Endothelial cell of umbilical vein (primary cell): ENCODE measurements at regions not wholly inside any gene's neighbourhood (a gene's known extent, or its start where the extent isn't known, plus 50 kb on each side); places are given as distances from the start of the nearest gene placed in this dataset.

Experiments
- BruUV-seq: library from RNA; stranded (reverse); fragments of 400-500 nt; replicated peaks from 2 replicates; lab custom pipeline; 2021; lab: Mats Ljungman, UMichigan
- CTCF ChIA-PET: fragments of 300-600, 350-600 bp; sonication (Branson Sonifier 250); formaldehyde crosslinking; loops from one replicate; lab custom pipeline; 2021; ENCODE audit warnings: antibody characterized with exemption, inconsistent platforms; lab: Charles Lee
- POLR2A ChIA-PET: fragments of 300-600, 350-600 bp; sonication (Branson Sonifier 250); formaldehyde crosslinking; loops from one replicate; lab custom pipeline; 2021; ENCODE audit warnings: antibody characterized with exemption, inconsistent platforms; lab: Charles Lee
- DNase-seq: peaks from one replicate; pipeline ENCODE4 v3.0.0-alpha.2; 2011; ENCODE audit warnings: low read depth, low spot score
- FAIRE-seq: peaks from 2 replicates; lab custom pipeline; 2011; peaks lifted over from hg19 to GRCh38; lab: Jason Lieb, UNC
- H2AFZ ChIP-seq: 2 replicates; pipeline ENCODE4 v1.6.0; 2012; ENCODE audit warnings: low read depth, low read length, control low read depth, inconsistent platforms
- H3K27ac ChIP-seq: 2 replicates; pipeline ENCODE4 v1.5.1; 2011; ENCODE audit warnings: low read depth, mild to moderate bottlenecking, control low read depth, low read length, moderate library complexity; ENCODE audit not compliant: insufficient read depth
- H3K27me3 ChIP-seq, 2 experiments: 2 replicates each; pipeline versions ENCODE4 v1.6.0 to v1.6.1; 2011; ENCODE audit warnings: low read length in 2 of 2, mixed read lengths in 1 of 2; ENCODE audit not compliant: control insufficient read depth in 2 of 2, insufficient read depth in 2 of 2
- H3K36me3 ChIP-seq, 2 experiments: 2 replicates in 1 of 2; 3 replicates in 1 of 2; pipeline ENCODE4 v1.5.1; 2011; ENCODE audit warnings: low read length in 2 of 2, mild to moderate bottlenecking in 1 of 2, moderate library complexity in 1 of 2; ENCODE audit not compliant: control insufficient read depth in 2 of 2, insufficient read depth in 2 of 2; ENCODE audit errors: extremely low read depth in 1 of 2
- H3K4me1 ChIP-seq: 3 replicates; pipeline ENCODE4 v1.5.1; 2011; ENCODE audit warnings: mild to moderate bottlenecking, low read length; ENCODE audit not compliant: control insufficient read depth, insufficient read depth; ENCODE audit errors: extremely low read depth
- H3K4me2 ChIP-seq: 2 replicates; pipeline ENCODE4 v1.6.1; 2011; ENCODE audit warnings: low read length, control low read depth, mixed read lengths; ENCODE audit not compliant: insufficient read depth
- H3K4me3 ChIP-seq, 3 experiments: fragments of 200-600 bp in 1 of 3; sonication (generic), shearing (Covaris generic) in 1 of 3; replicated peaks in 1 of 3; 2 replicates each; pipeline ENCODE4 v1.5.1; 2011 to 2016; ENCODE audit warnings: control low read depth in 3 of 3, low read length in 3 of 3, mild to moderate bottlenecking in 2 of 3, inconsistent platforms in 1 of 3, low read depth in 1 of 3, moderate library complexity in 1 of 3; ENCODE audit not compliant: insufficient read depth in 1 of 3
- H3K79me2 ChIP-seq: 2 replicates; pipeline ENCODE4 v1.6.0; 2012; ENCODE audit warnings: low read length, inconsistent platforms; ENCODE audit not compliant: control insufficient read depth, insufficient read depth
- H3K9ac ChIP-seq: replicated peaks from 2 replicates; pipeline ENCODE3; 2011; ENCODE audit warnings: low read length, control low read depth; ENCODE audit not compliant: insufficient read depth; ENCODE audit errors: extremely low read depth
- H3K9me1 ChIP-seq: replicated peaks from 3 replicates; pipeline ENCODE4 v1.6.0; 2011; ENCODE audit warnings: mild to moderate bottlenecking, low read length; ENCODE audit not compliant: control insufficient read depth, insufficient read depth; ENCODE audit errors: extremely low read depth
- H3K9me3 ChIP-seq: replicated peaks from 2 replicates; pipeline ENCODE4 v1.5.1; 2012; ENCODE audit warnings: low read length, inconsistent platforms; ENCODE audit not compliant: control insufficient read depth, insufficient read depth
- H4K20me1 ChIP-seq: replicated peaks from 2 replicates; pipeline ENCODE3; 2011; ENCODE audit warnings: mild to moderate bottlenecking, low read length; ENCODE audit not compliant: control insufficient read depth, insufficient read depth; ENCODE audit errors: extremely low read depth
- CTCF ChIP-seq, 2 donors: IDR thresholded peaks; 1 replicate in 1 of 2; 2 replicates in 1 of 2; pipeline ENCODE4 v1.5.1; 2011; ENCODE audit warnings: low read length in 2 of 2, mild to moderate bottlenecking in 2 of 2, moderate library complexity in 2 of 2, control low read depth in 1 of 2, inconsistent platforms in 1 of 2, low read depth in 1 of 2; ENCODE audit not compliant: insufficient read depth in 1 of 2; ENCODE audit errors: extremely low read depth in 1 of 2
- EZH2 ChIP-seq: IDR thresholded peaks from 2 replicates; pipeline ENCODE4 v1.6.1; 2012; ENCODE audit warnings: borderline replicate concordance, low read depth, mild to moderate bottlenecking, moderate library complexity, low read length, inconsistent platforms; ENCODE audit not compliant: severe bottlenecking
- FOS ChIP-seq: IDR thresholded peaks from 2 replicates; pipeline ENCODE4 v1.6.1; 2011; ENCODE audit warnings: mild to moderate bottlenecking, low read length, moderate library complexity, borderline replicate concordance; ENCODE audit not compliant: insufficient read depth
- GATA2 ChIP-seq: IDR thresholded peaks from 2 replicates; pipeline ENCODE4 v1.7.0; 2011; ENCODE audit warnings: low read depth, mild to moderate bottlenecking, moderate library complexity, mixed read lengths, low read length; ENCODE audit not compliant: insufficient read length, insufficient read depth
- JUN ChIP-seq: IDR thresholded peaks from 2 replicates; pipeline ENCODE4 v1.6.1; 2011; ENCODE audit warnings: borderline replicate concordance, low read depth; ENCODE audit not compliant: insufficient read length, insufficient read depth
- MYC ChIP-seq: IDR thresholded peaks from one replicate; pipeline ENCODE4 v1.6.1; 2011; ENCODE audit warnings: mild to moderate bottlenecking, low read depth, low read length
- POLR2A ChIP-seq: IDR thresholded peaks from 2 replicates; pipeline ENCODE4 v1.6.1; 2012; ENCODE audit warnings: low read depth, mild to moderate bottlenecking, control low read depth, low read length
- POLR2AphosphoS5 ChIP-seq: IDR thresholded peaks from 2 replicates; pipeline ENCODE4 v1.6.1; 2012; ENCODE audit warnings: low read depth, mild to moderate bottlenecking, control low read depth, low read length, moderate library complexity; ENCODE audit not compliant: insufficient read depth
- dilution Hi-C: fragments of 300-500 bp; cut with MboI; formaldehyde crosslinking; loops from one replicate; pipeline ENCODE4 v1.15.0; 2019; ENCODE audit warnings: low sequenced_read_pairs; ENCODE audit not compliant: extremely low pct_ligation_motif_present
- intact Hi-C: fragments of 100-400 bp; cut with micrococcal nuclease; formaldehyde crosslinking; loops from one replicate; pipeline ENCODE4 v1.10.0; 2022
- TF ChIP-seq, protein P1 (sequence below): IDR thresholded peaks from 2 replicates; pipeline ENCODE4 v1.6.1; 2011; ENCODE audit not compliant: insufficient read depth, insufficient read length

GRCh38 chr18:68466672-68467071 is 248.2 kb downstream of the TMX3 start:
- Histone ChIP-seq H3K9ac (no peak overlapping the region), H4K20me1 (no peaks in the 10 kb centered on the region), H3K79me2 (no peaks in the 10 kb centered on the region), H3K27me3 (no peaks in the 10 kb centered on the region), H3K36me3 (no peaks in the 10 kb centered on the region), H3K4me2 (no peak overlapping the region), H3K4me1 (no peaks in the 10 kb centered on the region), H3K4me3 (no peak overlapping the region), H3K9me1 (no peaks in the 10 kb centered on the region), H3K9me3 (no peaks in the 10 kb centered on the region), H3K27ac (no peak overlapping the region), H2AFZ (no peak overlapping the region)
- FAIRE-seq (no peak), DNase-seq (no peak)
- intact Hi-C loops = no loop called here
- TF ChIP-seq GATA2 (no peak), JUN (no peak), MYC (no peak), POLR2A (no peak), EZH2 (no peak), FOS (no peak), CTCF (IDR thresholded peaks at IDR 0.05; ENCODE audit: extremely low read depth in 1 of 2, insufficient read depth in 1 of 2, low read depth in 1 of 2, low read length in 2 of 2) (no peak), POLR2AphosphoS5 (no peak)
- TF ChIP-seq, protein P1, sequence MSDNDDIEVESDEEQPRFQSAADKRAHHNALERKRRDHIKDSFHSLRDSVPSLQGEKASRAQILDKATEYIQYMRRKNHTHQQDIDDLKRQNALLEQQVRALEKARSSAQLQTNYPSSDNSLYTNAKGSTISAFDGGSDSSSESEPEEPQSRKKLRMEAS = no peak
- dilution Hi-C loops = no loop called here
- ChIA-PET CTCF (no interaction called here), POLR2A (no interaction called here)
- no TSS peak for BruUV-seq
